ENCODE measurements at regions not wholly inside any gene's neighbourhood (a gene's known extent, or its start where the extent isn't known, plus 50 kb on each side); places are given as distances from the start of the nearest gene placed in this dataset.

DNA sequence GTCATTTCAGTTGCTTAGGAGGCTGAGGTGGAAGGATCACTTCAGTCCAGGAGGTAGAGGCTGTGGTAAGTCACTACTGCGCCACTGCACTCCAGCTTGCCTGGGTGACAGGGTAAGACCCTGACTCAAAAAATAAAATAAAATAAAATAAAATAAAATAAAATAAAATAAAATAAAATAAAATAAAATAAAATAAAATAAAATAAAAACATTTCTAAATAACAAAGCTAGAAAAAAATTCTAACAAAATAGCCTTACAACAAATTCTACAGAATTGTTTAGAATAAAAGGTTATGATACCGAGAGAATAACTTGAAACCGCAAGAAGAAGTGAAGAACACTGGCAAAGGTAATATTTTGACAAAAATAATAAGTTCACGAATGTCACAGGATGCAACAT lies 794.3 kb downstream of the NR2F2 start:
- no peak for FAIRE-seq

DNA sequence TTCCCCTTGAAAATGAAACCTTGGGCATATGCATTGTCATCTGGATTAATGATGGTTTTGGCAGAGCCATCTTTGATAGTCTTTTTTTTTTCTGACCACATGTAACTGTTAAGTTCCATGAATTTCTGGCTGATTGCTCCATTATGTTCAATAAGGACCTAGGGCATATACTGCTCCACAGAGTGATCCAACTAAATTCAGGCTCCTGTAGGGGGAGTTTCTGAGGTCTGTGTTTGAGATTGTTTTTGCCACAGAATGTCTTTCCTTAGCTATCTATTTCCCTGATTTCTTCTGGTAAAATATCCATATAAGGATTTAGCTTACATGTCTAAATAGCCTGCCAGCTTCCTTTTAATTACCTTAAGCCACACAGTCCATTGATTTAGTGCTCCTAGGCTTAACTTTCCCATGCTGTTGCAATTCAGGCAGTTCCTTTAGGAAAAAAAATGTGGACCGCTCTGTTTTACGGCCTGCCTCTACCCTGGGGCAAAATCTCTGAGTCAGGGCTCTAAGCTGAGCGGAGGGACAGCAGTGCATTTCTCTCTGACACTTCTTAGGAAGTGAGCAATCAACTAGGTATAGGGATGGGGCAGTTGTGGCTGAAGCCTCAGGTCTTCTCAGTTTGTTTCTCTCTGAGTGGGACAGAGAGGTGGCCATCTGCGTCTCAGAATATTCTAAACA lies 796.2 kb downstream of the NR2F2 start:
- FAIRE-seq, result no peak

DNA sequence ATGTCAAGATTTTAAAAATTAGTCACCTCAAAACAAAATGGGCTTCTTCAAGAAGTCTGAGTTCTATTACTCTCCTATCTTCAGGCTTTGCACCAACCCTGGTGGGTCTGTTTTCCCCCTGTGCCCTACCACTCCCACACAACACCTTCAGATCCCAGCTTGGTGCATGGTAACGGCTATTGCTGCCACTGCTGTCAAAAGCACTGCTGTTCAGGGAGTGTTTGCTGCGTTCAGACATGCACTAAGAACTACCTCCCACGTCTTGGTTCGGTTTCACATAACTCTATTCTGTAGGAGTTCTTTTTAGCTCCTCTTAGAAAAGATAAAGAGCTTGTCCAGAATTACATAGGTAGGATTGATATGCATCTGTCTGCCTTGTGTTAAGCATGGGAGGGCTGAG lies 799.2 kb downstream of the NR2F2 start:
- FAIRE-seq, result no peak

DNA sequence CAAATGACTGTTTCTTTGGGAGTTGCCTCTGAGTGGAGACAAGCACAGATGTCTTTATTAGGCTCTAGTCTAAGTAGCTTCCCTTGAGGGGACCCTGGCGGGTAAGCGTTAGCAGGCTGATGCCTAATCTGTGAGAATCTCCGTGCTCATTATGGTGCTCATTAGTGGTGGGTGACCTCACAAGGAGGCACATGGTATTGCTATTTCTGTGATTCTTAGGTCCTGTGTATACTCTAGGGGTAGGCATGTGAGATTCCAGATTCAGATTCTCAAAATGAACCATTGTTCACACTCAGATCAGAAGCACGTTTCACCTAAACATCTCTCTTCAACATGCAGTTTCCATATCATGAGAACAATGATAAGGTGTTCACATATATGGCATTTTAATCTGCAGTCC lies 809.7 kb downstream of the NR2F2 start:
- no peak for FAIRE-seq

DNA sequence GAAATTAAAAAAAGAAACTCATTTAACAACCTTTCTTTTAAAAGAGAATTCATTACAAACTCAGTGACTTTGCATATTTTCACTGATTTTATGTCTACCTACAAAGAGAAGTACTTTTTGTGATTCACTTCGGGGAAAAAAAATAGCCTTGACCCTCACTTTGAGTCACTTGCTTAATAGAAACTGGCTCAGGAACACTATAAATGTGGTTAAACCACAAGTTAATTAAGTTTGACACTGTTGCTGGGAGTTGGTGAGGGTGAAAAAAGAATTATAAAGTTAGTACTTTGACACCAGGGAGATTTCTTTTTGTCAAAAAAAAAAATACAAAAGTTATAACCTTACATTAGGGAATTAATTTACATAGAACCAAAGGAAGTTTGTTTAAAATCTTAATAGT lies 810.9 kb downstream of the NR2F2 start:
- FAIRE-seq, result no peak

DNA sequence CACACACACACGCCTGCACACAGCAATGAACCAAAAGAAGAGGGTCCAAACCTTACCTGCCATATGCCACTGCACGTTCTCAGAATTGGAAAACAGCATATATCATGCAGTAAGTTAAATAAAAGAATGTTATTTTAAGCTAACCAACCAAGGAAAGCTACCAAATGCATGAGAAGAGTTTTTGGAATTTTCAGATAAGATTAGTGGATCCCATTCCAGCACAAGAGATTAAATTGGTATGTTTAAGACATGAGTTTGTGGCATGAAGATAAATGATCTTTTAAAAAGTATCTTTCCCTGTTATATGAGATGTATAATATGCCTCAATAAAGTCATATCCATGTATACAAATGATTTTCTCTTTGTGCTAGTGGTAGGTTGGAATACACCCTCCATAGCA lies 811.4 kb downstream of the NR2F2 start:
- FAIRE-seq, result no peak

DNA sequence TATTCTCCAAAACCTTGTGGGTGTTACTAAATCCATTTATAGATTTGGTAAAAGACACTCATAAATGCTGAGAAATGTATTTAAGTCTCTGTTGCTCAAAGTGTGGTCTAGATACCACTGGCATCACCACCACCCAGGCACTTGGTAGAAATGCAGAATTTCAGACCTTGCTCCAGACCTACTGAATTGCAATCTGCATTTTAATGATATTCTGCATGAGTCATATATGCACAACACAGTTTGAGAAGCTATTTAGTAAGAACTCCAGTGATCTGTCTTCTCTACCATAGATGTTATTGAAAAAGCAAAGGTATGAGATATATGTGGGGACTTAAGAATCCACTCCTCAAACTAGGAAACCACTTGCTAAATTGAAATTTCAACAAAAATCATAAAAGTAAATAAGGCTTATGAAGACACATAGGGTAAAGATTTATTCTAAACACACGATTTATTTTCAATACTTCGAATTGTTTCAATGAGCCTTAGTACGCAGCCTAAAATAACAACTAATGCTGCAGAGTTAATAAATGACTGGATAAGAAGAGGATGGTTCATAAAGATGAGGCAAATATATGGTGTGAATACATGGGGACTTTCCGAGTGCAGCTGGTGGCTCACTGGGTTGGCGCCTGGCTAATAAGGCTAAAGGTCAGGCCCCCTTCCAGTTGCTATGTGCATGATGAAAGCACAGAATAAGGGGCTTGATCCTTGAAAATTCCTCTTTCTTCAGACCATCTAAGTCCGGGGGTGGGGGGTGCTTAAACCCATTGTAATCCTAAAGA lies 813.3 kb downstream of the NR2F2 start:
- no peak for FAIRE-seq

DNA sequence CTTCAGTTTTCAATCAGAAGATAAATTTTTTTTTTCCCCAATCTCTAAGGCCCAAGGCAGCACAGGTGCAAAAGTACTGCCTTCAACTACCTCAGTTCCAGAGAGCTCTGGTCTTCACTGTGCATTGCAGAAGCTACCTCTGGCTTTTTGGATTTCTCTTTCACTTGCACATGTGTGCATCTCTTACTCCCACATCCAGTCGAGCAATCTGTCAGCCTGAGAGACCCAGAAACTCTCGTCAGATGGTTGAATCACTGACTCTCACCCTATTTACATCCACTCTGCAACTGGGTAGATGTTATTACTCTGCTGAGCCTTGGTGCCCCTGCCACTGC lies 813.8 kb downstream of the NR2F2 start:
- no peak for FAIRE-seq

DNA sequence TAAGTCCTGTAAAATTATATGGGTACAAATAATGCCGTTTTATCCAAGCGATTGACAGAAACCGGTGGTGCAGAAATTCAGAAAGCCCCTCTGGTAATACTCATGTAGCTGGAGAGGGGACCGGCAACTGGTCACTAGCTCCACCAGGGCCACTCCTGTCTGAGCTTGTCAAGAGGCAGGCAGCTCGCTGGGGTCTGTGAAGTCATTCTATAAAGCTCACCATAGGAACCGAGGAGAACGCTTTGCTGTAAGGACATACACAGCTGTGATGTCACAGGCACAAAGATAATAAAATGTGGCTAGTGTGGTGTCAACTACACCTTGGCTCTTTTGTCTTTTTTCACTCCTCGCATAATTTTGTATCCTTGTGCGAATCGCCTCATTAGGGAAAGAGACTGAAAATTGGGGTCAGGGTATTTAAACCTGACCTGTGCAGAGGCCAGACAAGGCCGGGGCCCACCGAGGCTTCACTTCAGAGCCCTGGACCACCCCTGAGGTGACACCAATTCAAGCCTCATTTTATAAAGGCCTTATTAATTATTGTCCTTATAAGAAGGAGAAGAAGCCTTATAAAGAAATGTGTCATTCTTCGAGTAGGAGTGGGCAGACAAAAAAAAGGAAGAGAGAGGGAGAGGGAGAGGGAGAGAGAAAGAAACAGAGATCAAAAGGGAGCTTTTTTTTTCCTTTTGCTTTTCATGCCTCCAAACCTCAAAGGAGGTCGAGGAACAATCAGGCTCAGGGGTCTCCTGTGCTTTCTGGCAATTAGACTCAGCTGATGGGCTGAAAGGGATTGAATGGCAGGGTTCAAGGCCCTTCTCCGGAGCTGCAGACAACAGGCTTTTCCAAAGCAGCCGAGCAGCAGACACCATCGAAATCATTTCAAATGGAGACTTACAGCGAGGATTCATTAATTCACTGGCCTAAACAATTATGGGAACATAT lies 813.3 kb upstream of the ARRDC4 start:
- no peak for FAIRE-seq

DNA sequence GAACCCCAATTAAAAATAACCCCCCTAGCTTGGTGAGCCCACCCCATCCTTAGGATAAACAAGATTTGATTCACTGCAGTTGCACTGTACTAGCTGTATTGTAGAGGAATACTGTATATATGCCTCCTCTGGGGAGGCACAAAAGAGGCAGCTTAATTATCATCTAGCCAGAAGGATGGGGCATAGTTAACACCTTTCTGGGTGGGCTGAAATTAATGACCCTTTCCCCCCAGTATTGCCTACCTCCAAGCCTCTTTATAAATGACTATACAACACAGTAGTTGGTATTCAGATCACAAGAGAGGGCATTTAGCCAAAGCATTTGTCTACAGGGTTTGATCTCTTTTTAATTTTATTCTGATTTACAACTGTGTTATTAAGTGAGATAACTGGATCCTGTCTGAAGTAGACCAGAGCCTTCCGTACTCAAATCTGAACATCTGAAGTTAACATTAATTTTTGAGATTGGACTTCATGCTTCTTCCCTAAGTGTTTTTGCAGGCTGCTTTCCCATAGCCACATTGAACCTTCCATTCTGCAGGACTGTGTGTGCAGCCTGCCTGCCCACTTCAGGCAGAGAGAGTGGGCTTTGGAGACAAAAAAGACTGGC lies 807.0 kb upstream of the ARRDC4 start:
- no peak for FAIRE-seq

DNA sequence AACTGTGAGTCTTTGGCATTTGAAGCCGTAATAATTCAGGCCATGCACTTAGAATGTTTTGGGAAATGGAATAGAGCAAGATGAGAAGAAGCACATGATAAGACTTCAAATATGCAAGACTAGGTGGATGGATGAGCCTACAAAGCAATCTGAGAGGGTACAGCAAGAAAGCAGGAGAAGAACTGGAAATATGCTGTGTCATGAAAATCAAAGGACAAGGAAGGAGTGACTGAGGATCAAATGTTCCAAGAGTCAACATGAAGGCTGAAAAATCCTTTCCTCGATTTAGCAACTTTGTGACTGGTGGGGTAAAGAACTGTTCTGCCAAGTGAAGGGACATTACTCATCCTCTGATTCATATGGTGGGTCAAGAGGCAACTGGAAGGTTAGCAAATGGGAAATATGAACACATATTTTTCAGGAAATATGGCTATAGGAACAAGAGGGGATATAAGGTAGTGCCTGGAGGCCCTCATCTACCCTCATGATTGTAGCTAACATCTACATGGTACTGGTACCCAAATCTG lies 803.7 kb upstream of the ARRDC4 start:
- FAIRE-seq, result no peak

DNA sequence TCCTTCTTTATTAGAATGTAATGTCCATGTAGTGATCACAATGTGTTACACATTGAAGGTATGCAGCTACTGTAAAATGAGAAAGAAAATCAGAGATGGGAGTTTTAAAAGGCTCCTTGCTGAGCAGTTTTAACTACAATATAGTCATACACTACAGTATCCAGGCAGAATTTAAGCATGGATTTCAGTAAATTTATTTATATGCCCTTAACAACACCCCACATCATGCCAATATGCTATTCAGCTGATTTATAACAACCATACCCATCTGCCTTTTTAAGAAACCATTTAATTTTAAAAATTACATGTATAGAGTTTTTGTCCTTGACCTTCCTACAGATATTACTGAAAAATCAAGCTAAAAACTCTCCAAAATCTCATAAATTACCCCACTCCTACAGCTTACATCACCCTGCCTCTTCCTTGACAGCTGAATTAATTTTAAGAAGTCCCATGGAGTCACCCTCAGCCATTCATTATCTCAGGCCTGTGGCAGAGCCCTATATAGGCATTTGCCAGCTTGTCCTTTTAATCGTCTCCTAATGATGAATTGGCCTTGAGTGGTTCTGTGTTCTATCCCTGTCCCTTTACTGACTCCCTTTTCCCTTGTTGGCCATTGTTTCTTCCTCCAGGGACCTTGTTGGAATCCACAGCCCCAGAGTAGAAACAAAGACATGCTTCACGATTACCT lies 797.6 kb upstream of the ARRDC4 start:
- FAIRE-seq, result no peak

DNA sequence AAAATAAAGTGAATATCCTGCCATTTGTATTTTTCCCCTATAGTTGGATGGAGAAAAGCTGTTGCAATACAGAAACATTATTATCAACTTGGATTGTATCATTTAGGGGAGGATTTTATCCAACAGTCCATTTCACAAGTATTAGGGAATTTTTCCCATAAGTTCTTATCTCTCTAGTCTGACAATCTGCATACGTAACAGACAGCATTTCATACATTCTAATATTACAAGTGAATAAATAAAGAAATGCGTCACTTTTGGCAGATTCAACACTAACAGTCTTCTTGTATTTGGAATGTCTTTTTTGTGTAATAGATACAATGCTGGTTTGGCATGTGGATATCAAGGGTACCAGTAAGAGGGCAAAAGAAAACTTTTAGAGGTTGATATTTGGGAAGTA lies 795.3 kb upstream of the ARRDC4 start:
- no peak for FAIRE-seq

DNA sequence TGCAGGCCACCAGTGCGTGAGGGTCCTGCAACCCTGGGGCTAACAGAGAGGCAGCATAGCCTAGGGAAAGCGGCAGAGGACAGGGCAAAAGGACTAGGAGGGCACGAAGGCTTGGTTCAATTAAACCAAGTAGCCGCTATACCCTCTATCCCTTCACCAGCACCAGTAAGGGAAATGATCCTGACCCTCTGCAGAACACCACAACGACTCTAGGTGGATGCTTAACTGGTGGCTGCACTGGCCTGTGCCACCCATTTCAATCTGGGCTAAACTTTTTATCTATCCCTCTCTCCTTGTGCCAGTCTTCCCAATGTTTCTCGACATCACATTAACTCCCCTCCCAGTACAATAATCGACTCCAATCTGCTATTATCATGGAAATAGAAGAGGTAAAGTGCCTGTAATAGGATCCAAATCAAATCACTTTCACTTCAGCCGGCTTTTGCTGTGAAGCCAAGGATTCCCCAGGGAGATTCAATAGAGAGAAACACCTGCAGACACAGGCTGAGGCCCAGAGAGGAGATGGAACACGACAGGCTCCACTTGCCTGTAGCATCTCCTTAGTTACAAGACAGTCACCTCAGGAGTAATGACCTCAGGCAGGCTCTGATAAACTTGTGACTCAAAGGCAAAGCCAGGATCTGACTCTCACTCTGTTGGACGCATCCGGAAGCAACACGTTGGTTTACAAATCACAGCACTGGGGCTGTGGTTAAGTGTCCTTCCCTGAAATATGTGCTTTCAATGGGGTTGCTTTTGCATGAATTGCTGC lies 791.6 kb upstream of the ARRDC4 start:
- FAIRE-seq, result no peak

DNA sequence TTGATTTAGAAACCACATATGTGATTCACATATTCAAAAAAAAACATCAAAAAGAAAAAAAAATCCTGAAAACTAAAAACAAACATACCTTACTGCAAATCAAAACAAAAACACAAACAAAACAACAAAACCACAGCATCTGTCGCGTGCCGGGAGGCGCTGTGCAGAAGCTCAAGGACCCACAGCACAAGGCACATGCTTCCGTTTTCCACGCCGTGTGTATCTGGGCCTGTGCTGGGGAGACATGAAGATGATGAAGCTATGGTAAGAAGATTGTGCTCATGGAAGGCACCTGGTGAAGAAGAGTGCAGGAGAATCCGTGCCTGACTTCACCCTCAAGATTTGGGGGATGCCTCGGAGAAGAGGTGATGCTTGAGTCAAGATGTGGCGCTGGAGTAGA lies 788.9 kb upstream of the ARRDC4 start:
- no peak for FAIRE-seq

DNA sequence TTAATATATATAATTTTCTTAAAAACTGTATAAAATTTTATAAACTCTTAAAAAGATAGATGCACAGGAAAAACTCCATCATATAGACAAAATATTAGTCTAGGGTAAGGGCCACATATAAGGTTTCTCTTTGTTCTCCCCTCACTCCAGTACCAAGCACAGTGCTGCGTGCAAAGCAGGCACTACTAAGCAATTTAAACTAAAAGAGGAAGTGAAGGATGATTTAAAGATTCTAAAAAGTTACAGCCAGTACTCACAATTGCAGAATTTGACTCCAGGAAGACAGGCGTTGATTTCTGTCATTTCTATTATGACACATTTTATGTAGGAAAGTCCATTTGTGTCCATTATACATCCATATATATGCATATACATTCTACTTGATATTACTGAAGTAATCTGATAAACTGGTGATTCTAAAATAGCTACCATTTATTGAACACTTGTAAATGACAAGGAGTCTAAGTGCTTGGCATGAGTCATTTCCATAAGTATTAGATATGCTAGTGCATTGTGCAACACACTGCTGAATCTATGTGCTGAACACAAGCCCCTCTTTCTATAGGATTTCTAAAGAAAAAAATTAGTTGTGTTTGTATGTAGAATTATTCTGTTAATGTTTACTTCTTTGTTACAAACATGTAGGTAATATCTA lies 785.5 kb upstream of the ARRDC4 start:
- no peak for FAIRE-seq

DNA sequence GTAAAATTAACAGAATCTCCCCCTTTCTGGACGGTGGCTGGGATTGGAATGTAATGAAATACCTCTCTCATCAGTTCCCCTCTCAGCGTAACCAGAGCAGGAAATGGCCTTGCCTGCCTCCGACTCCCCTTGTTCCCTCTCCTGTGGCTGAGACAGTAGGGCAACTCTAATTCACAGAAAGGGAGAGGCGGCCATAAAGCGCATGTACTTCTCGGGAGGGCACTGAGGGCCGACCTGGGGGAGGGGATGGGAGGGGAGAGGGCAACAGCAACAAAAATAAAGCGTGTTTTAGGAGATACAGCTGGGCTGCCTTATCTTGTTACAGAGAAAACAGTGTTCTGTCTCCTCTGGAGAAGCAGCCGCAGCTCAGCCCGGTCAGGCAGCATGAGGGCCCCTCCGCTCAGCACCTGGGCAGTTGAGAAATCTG lies 783.3 kb upstream of the ARRDC4 start:
- no peak for FAIRE-seq

DNA sequence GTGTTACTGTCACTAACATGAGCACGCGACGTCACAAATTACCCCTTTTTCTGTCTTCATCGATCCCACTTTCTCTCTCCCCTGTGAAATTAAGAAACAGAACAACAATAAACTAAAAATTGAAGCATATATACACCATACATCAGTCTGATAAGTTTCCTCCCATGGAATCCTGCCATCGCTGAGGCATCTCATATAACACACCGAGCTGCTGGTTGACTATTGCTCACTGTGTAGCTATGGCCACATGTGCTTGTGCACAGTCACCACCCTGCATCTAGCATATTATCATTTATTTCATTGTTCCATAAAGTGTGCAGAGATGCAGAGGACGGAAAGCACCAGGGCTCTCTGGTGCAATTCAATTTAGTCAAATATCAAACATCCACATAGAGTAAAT lies 777.9 kb upstream of the ARRDC4 start:
- FAIRE-seq, result no peak

DNA sequence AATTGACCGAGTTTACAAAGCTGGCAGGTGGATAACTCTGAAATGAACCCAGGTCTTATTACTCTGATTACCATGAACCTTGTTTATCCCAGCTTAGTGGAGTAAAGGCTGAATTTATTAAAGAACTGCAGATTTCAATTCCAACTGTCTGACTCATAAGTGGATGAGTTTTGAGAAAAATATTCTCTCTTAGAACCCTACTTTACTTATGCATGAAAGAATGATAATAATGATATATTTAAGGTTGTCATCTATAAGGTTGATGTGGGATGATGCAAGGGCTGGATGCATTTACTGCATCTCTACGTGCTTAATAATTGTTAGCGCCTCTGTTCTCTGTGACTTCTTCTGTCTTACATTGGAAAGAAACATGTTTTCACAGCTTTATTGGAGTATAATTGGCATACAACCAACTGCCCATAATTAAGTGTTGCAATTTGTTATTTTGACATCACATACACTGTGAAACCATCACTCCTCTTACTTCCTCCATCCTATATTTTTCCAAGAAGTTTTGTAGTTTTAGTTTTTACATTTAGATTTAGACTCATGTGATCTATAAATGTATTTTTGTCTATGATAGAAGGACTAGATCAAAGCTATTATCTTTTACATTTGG lies 771.2 kb upstream of the ARRDC4 start:
- no peak for FAIRE-seq

DNA sequence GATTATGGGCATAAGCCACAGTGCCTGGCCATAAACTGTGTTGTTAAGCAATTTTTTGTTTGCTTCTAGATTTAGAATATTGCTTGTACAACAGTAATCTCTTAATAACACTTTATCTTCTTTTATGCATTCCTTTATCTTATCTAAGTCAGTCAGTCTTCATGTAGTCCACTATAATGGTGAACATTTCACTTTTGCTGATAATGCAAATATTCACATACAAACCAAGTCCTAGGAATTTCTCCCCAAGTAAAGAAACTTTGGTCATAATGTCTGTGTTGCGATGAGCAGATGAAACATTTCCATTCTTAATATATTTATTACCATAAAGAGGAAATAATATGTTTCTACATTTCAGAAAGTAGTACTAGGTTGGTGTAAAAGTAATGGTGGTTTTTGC lies 765.8 kb upstream of the ARRDC4 start:
- no peak for FAIRE-seq

All from TTC549 (cell line).